Adrenal gland (tissue), 5 donors: ENCODE measurements at regions not wholly inside any gene's neighbourhood (a gene's known extent, or its start where the extent isn't known, plus 50 kb on each side); places are given as distances from the start of the nearest gene placed in this dataset.

Source experiments
- POLR2A ChIP-seq, 2 donors: fragments of 450-650 bp; IDR thresholded peaks; one replicate each; pipeline ENCODE4 v1.6.1; 2017; ENCODE audit warnings: antibody characterized with exemption in 2 of 2, mild to moderate bottlenecking in 2 of 2, moderate library complexity in 1 of 2
- TF ChIP-seq, protein P1 (sequence below), 6 experiments: fragments of 450-650 bp in 4 of 6; fragments of 200-600 bp in 2 of 6; sonication (generic) in 1 of 6; IDR thresholded peaks; 1 replicate in 5 of 6; 2 replicates in 1 of 6; pipeline versions ENCODE4 v1.5.1 to v1.8.0; 2016 to 2021; ENCODE audit warnings: antibody characterized with exemption in 6 of 6, mild to moderate bottlenecking in 2 of 6, moderate library complexity in 1 of 6
- donor health status: DM: no; HTN: no; CAD: no.

DNA sequence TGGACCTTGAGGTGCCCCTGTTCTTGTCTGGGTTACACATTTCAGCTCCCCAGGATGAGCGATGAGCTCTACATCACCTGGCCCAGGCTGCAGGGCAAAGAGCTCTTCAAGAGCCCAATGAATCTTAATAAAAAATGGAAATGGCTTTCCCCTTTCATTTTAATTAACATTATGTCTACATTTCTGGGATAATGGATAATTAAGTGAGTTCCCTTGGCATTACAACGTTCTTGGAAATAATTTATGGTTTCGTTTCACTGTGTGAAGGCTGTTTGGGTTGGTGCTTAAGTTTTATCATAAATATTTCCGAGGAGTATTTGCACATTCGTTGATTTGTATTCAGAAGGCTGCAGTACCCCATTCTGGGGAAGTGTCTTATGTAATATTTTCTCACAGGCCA, 678.3 kb upstream of the EEF2KMT start:
- TF ChIP-seq, protein P1, sequence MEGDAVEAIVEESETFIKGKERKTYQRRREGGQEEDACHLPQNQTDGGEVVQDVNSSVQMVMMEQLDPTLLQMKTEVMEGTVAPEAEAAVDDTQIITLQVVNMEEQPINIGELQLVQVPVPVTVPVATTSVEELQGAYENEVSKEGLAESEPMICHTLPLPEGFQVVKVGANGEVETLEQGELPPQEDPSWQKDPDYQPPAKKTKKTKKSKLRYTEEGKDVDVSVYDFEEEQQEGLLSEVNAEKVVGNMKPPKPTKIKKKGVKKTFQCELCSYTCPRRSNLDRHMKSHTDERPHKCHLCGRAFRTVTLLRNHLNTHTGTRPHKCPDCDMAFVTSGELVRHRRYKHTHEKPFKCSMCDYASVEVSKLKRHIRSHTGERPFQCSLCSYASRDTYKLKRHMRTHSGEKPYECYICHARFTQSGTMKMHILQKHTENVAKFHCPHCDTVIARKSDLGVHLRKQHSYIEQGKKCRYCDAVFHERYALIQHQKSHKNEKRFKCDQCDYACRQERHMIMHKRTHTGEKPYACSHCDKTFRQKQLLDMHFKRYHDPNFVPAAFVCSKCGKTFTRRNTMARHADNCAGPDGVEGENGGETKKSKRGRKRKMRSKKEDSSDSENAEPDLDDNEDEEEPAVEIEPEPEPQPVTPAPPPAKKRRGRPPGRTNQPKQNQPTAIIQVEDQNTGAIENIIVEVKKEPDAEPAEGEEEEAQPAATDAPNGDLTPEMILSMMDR (IDR thresholded peaks at IDR 0.05), result no peak
- TF ChIP-seq POLR2A (IDR thresholded peaks at IDR 0.05), result no peak
